Omental fat pad (tissue), 3 donors: ENCODE measurements at regions not wholly inside any gene's neighbourhood (a gene's known extent, or its start where the extent isn't known, plus 50 kb on each side); places are given as distances from the start of the nearest gene placed in this dataset.

Experiments used
- ATAC-seq: fragments of 150-250 bp; one replicate; pipeline ENCODE4 v1.9.1; 2016; ENCODE audit warnings: mild to moderate bottlenecking, moderate library complexity; ENCODE audit not compliant: low FRiP score
- DNase-seq: peaks from one replicate; pipeline ENCODE4 v3.0.0-alpha.2; 2019; ENCODE audit warnings: low spot score
- TF ChIP-seq, protein P1 (sequence below), 3 donors: fragments of 450-650 bp; IDR thresholded peaks; one replicate each; pipeline ENCODE4 v1.5.1; 2016 to 2017; ENCODE audit warnings: antibody characterized with exemption in 3 of 3, mild to moderate bottlenecking in 3 of 3, moderate library complexity in 2 of 3

DNA sequence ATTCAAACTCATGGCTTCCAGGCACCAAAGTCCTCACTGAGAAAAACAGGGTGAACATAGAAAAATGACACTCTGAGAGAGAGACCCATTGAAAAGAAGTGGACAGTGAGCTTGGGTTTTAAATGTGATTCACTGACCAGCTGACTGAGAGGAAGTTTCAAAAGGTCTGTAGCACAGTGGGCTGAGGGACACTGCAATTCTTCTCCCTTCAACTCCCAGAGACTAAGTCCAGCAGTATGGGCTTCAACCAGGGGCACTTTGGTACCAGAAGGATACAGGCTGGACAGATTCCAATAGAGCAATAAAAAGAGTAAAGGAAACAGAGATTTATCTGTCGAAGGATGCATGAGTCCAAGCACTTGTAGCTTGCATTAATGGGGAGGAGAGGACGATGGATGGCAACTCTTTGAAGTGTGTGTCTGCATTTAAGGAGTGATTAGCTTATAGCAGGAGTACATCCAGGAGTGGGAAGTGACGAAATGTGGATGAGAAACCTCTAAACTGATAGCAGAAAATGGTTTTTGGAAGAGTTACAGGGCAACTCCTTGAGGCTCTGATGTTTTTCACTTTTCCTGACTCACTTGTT, 117.0 kb upstream of the ANKRD55 start:
- peak; percentile 10 for ATAC-seq
- no peak for DNase-seq
- TF ChIP-seq, protein P1, sequence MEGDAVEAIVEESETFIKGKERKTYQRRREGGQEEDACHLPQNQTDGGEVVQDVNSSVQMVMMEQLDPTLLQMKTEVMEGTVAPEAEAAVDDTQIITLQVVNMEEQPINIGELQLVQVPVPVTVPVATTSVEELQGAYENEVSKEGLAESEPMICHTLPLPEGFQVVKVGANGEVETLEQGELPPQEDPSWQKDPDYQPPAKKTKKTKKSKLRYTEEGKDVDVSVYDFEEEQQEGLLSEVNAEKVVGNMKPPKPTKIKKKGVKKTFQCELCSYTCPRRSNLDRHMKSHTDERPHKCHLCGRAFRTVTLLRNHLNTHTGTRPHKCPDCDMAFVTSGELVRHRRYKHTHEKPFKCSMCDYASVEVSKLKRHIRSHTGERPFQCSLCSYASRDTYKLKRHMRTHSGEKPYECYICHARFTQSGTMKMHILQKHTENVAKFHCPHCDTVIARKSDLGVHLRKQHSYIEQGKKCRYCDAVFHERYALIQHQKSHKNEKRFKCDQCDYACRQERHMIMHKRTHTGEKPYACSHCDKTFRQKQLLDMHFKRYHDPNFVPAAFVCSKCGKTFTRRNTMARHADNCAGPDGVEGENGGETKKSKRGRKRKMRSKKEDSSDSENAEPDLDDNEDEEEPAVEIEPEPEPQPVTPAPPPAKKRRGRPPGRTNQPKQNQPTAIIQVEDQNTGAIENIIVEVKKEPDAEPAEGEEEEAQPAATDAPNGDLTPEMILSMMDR (IDR thresholded peaks at IDR 0.05): no peak

DNA sequence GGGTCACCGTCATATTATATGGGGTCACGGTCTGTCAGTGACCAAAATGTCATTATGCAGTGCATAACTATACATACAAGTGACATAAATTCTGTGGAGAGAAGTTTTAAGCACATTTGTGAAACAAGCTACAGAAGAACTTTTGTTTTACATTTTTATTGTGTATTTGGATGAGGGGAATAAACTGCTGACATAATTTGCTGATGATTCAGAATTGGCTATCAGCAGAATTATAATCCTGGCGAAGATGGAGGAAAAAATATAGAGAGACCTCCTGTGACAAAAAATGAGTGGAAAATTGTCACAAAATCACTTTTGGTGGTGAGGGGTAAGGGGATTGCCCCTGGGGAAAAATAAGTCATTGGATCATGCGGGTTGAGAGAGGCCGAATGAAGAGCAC, 116.3 kb upstream of the ANKRD55 start:
- DNase-seq (no peak), ATAC-seq (no peak)
- TF ChIP-seq, protein P1 (IDR thresholded peaks at IDR 0.05): no peak

DNA sequence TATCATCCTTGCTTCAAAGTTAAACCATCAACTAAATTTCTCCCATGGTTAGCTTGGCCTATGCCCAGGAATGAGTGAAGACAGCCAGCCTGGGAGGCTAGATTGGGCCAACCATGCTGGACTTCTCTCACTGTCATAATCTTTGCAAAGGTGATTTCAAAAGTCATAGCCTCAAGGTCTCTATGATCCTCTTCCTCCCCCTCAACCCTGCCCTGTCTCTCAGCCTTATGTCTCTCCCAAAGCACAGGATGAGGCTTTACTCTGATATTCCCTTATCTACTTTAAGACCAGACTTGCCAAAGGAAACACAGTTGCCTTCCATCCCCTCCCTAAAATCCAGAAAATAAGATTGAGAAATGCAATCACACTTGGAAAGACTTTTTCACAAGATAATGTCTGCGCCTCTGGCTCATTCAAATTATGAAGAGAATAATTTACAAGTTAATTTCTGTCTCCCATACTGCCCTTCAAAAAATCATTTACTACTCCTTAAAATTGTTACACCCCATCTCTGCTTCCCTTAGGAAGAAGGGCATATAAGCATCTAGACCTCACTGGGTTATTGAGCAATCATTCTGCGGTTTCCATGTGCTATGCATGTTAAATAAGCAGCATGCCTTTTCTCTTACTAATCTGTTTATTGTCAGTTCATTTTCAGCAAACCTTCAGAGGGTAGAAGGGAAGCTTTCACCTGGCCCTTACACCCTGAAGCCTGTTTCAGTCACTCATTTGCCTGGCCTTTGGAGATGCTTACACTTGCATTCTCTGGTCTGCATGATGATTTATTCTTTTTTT, 113.8 kb upstream of the ANKRD55 start:
- TF ChIP-seq, protein P1 (IDR thresholded peaks at IDR 0.05): no peak
- DNase-seq (no peak), ATAC-seq (peak; percentile 53)

DNA sequence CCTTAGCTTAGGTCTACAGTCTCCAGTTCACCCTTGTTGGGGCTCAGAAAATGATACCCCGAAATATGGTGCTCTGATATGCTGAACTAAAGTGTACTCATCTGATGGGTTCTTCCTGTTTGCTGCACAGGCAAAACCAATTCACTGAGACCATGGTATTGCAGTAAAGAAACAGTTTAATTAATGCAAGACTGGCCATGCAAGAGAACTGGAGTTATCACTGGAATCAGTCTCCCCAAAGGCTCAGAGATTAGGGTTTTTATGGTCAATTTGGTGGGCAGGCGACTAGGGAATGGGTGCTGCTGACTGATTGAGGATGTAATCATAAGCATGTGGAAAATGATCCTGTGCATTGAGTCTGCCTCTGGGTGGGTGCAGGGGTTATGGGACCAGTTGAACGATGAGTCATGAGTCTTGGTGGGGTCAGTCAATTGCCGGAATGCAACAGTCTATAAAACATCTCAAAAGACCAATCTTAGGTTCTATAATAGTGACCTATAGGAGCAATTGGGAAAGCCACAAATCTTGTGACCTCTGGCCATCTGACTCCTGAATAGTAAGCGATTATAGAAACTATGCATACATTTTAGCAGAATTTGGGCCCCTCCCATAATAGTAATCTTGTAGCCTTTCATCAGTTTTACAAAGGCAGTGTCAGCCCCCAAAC, 113.0 kb upstream of the ANKRD55 start:
- ATAC-seq: no peak

DNA sequence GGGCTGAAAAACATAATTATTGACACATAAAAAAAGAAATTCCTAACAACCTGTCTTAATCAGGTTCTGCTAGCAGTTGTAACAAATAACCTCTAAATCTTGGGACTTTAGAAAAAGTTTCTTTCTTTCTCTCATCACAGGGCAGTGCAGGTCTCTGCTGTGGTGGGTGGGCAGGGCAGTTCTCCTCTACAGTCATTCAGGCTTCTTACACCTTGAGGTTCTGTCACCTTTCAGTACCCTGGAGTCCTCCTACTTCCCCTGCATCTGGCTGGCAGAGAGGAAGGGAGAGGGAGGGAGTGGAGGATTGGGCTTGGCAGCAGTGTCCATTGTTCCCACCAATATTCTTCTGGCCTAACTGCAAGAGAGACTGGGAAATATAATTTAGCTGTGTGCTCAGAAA, 112.2 kb upstream of the ANKRD55 start:
- ATAC-seq (no peak), DNase-seq (no peak)
- TF ChIP-seq, protein P1 (IDR thresholded peaks at IDR 0.05): no peak

More for the DNA sequence above, 113.0 kb upstream of the ANKRD55 start:
- TF ChIP-seq, protein P1 (IDR thresholded peaks at IDR 0.05): no peak
- DNase-seq: no peak

DNA sequence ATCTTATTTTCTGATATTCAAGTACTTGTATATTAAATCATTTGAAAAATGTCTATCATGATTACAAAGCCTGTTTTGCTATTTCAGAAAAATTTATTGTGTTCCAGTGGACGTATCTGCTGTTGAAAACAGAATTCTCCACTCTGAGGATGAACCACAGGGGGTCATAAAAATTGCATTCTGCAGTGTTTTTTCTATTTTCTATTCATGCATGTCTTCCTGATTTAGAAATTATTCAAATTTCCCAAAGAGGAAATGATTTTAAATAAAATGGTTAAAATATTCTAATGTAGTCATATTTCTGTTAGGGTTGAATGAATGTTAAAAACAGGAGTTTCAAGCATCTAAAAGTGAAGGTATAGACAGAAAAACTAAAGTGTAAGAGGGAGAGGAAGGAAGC, 111.5 kb upstream of the ANKRD55 start:
- DNase-seq: no peak
- ATAC-seq: no peak
- TF ChIP-seq, protein P1 (IDR thresholded peaks at IDR 0.05): no peak
